ENCODE measurements at regions not wholly inside any gene's neighbourhood (a gene's known extent, or its start where the extent isn't known, plus 50 kb on each side); places are given as distances from the start of the nearest gene placed in this dataset.

- Histone ChIP-seq H2AFZ (ENCODE audit: low read length) (no peak overlapping the region), H3K27ac (ENCODE audit: low read depth, low read length, poor library complexity, severe bottlenecking) (no peak overlapping the region), H3K9me3 (ENCODE audit: low read length) (no peaks in the 10 kb centered on the region), H3K9me2 (ENCODE audit: insufficient read depth, low read length) (no peaks in the 10 kb centered on the region), H3K4me3 (ENCODE audit: low read depth, low read length, poor library complexity, severe bottlenecking) (no peak overlapping the region), H3K4me2 (ENCODE audit: low read length) (no peak overlapping the region), H3K4me1 (ENCODE audit: insufficient read depth, low read length, poor library complexity, severe bottlenecking) (no peaks in the 10 kb centered on the region), H3K36me3 (ENCODE audit: insufficient read depth, low read length) (no peaks in the 10 kb centered on the region), H3K79me2 (ENCODE audit: insufficient read depth, low read depth, low read length) (no peaks in the 10 kb centered on the region), H4K20me1 (ENCODE audit: insufficient read depth, low read length) (no peaks in the 10 kb centered on the region)
- TF ChIP-seq CTCF (conservative IDR thresholded peaks at IDR 0.05; ENCODE audit: low read length) (no peak), EZH2phosphoT487 (IDR thresholded peaks at IDR 0.05; ENCODE audit: borderline replicate concordance, low read depth, low read length) (no peak)
- BruUV-seq (replicated peaks), result no TSS peak
- ChIA-PET CTCF (ENCODE audit: unreplicated experiment) (no interaction called here), POLR2A (interaction anchor here (1.0 kb wide), 1 partner anchor 15 kb away, joined by 3 read pairs; no protein-coding TSS in a partner anchor)
- DNase-seq (ENCODE audit: low spot score), result no peak
- intact Hi-C loops (cut with micrococcal nuclease; ENCODE audit: unreplicated experiment), result no loop called here
Observed at GRCh38 chr5:164053123-164053522, 547.7 kb downstream of the MAT2B start.

- intact Hi-C loops (cut with micrococcal nuclease; ENCODE audit: unreplicated experiment), result no loop called here
- no peak overlapping the region for H3K4me2 ChIP-seq (ENCODE audit: low read length)
Observed at GRCh38 chr5:164054461-164054860, 549.0 kb downstream of the MAT2B start.

GRCh38 chr5:164057121-164057520, 551.7 kb downstream of the MAT2B start:
- Histone ChIP-seq H3K79me2 (ENCODE audit: insufficient read depth, low read depth, low read length) (no peaks in the 10 kb centered on the region), H3K36me3 (ENCODE audit: insufficient read depth, low read length) (no peaks in the 10 kb centered on the region), H3K4me1 (ENCODE audit: insufficient read depth, low read length, poor library complexity, severe bottlenecking) (no peaks in the 10 kb centered on the region), H4K20me1 (ENCODE audit: insufficient read depth, low read length) (no peaks in the 10 kb centered on the region), H3K4me2 (ENCODE audit: low read length) (no peak overlapping the region), H2AFZ (ENCODE audit: low read length) (no peak overlapping the region), H3K4me3 (ENCODE audit: low read depth, low read length, poor library complexity, severe bottlenecking) (no peak overlapping the region), H3K9me2 (ENCODE audit: insufficient read depth, low read length) (no peaks in the 10 kb centered on the region), H3K27ac (ENCODE audit: low read depth, low read length, poor library complexity, severe bottlenecking) (no peak overlapping the region), H3K9me3 (ENCODE audit: low read length) (no peaks in the 10 kb centered on the region)
- no TSS peak for BruUV-seq (replicated peaks)
- intact Hi-C loops (cut with micrococcal nuclease; ENCODE audit: unreplicated experiment), result no loop called here
- TF ChIP-seq EZH2phosphoT487 (IDR thresholded peaks at IDR 0.05; ENCODE audit: borderline replicate concordance, low read depth, low read length) (no peak), CTCF (conservative IDR thresholded peaks at IDR 0.05; ENCODE audit: low read length) (no peak)
- ChIA-PET CTCF (ENCODE audit: unreplicated experiment) (no interaction called here), POLR2A (no interaction called here)
- DNase-seq (ENCODE audit: low spot score), result no peak

More at GRCh38 chr5:164054461-164054860, 549.0 kb downstream of the MAT2B start:
- no peaks in the 10 kb centered on the region for H3K4me1 ChIP-seq (ENCODE audit: insufficient read depth, low read length, poor library complexity, severe bottlenecking)
- H3K36me3 ChIP-seq (ENCODE audit: insufficient read depth, low read length), result no peaks in the 10 kb centered on the region
- H3K9me2 ChIP-seq (ENCODE audit: insufficient read depth, low read length), result no peaks in the 10 kb centered on the region
- H2AFZ ChIP-seq (ENCODE audit: low read length), result no peak overlapping the region
- CTCF ChIA-PET (ENCODE audit: unreplicated experiment), result no interaction called here
- H3K4me3 ChIP-seq (ENCODE audit: low read depth, low read length, poor library complexity, severe bottlenecking), result no peak overlapping the region
- H3K9me3 ChIP-seq (ENCODE audit: low read length), result no peaks in the 10 kb centered on the region
- no peak for TF ChIP-seq CTCF (conservative IDR thresholded peaks at IDR 0.05; ENCODE audit: low read length)
- no peak for TF ChIP-seq EZH2phosphoT487 (IDR thresholded peaks at IDR 0.05; ENCODE audit: borderline replicate concordance, low read depth, low read length)
- no peak for DNase-seq (ENCODE audit: low spot score)
- H4K20me1 ChIP-seq (ENCODE audit: insufficient read depth, low read length), result no peaks in the 10 kb centered on the region
- no peaks in the 10 kb centered on the region for H3K79me2 ChIP-seq (ENCODE audit: insufficient read depth, low read depth, low read length)
- no TSS peak for BruUV-seq (replicated peaks)
- no peak overlapping the region for H3K27ac ChIP-seq (ENCODE audit: low read depth, low read length, poor library complexity, severe bottlenecking)
- POLR2A ChIA-PET, result no interaction called here
